DND-41 (cell line): ENCODE measurements at regions not wholly inside any gene's neighbourhood (a gene's known extent, or its start where the extent isn't known, plus 50 kb on each side); places are given as distances from the start of the nearest gene placed in this dataset.

Experiments used
- EZH2 ChIP-seq: IDR thresholded peaks from 3 replicates; pipeline ENCODE4 v1.6.1; 2012; ENCODE audit warnings: borderline replicate concordance, low read depth, mild to moderate bottlenecking, moderate library complexity, low read length, inconsistent platforms; ENCODE audit not compliant: severe bottlenecking
- TF ChIP-seq, protein P1 (sequence below): IDR thresholded peaks from 2 replicates; pipeline ENCODE4 v1.5.1; 2012; ENCODE audit warnings: borderline replicate concordance, low read length, moderate library complexity, mild to moderate bottlenecking; ENCODE audit not compliant: poor library complexity, severe bottlenecking; ENCODE audit errors: extremely low read depth

- TF ChIP-seq, protein P1, sequence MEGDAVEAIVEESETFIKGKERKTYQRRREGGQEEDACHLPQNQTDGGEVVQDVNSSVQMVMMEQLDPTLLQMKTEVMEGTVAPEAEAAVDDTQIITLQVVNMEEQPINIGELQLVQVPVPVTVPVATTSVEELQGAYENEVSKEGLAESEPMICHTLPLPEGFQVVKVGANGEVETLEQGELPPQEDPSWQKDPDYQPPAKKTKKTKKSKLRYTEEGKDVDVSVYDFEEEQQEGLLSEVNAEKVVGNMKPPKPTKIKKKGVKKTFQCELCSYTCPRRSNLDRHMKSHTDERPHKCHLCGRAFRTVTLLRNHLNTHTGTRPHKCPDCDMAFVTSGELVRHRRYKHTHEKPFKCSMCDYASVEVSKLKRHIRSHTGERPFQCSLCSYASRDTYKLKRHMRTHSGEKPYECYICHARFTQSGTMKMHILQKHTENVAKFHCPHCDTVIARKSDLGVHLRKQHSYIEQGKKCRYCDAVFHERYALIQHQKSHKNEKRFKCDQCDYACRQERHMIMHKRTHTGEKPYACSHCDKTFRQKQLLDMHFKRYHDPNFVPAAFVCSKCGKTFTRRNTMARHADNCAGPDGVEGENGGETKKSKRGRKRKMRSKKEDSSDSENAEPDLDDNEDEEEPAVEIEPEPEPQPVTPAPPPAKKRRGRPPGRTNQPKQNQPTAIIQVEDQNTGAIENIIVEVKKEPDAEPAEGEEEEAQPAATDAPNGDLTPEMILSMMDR: no peak
- TF ChIP-seq EZH2: no peak
Observed at GRCh38 chr13:109939180-109939579, 152.8 kb upstream of the IRS2 start.
